ENCODE measurements at regions not wholly inside any gene's neighbourhood (a gene's known extent, or its start where the extent isn't known, plus 50 kb on each side); places are given as distances from the start of the nearest gene placed in this dataset.

- DNase-seq: no peak
These were observed 179.0 kb upstream of the ADRA1D start for GRCh38 chr20:4427940-4428586.

GRCh38 chr20:4418141-4418540 lies 169.1 kb upstream of the ADRA1D start:
- no peak for DNase-seq

- no peak for DNase-seq
These were observed 166.2 kb upstream of the ADRA1D start for GRCh38 chr20:4415281-4415680.

GRCh38 chr20:4413314-4414049 lies 164.4 kb upstream of the ADRA1D start:
- DNase-seq: no peak

- no peak for DNase-seq
These were observed 163.1 kb upstream of the ADRA1D start for GRCh38 chr20:4412216-4412615.

GRCh38 chr20:4411744-4412143 lies 162.7 kb upstream of the ADRA1D start:
- DNase-seq: no peak

GRCh38 chr20:4406627-4407026 lies 157.5 kb upstream of the ADRA1D start:
- no peak for DNase-seq

- no peak for DNase-seq
These were observed 152.5 kb upstream of the ADRA1D start for GRCh38 chr20:4401601-4402000.

GRCh38 chr20:4384961-4385360 lies 135.9 kb upstream of the ADRA1D start:
- DNase-seq: no peak

GRCh38 chr20:4383961-4384360 lies 134.9 kb upstream of the ADRA1D start:
- no peak for DNase-seq

GRCh38 chr20:4375881-4376280 lies 126.8 kb upstream of the ADRA1D start:
- peak; percentile 77 for DNase-seq

- DNase-seq: no peak
These were observed 124.4 kb upstream of the ADRA1D start for GRCh38 chr20:4373454-4373853.

GRCh38 chr20:4371623-4372251 lies 122.7 kb upstream of the ADRA1D start:
- DNase-seq: no peak

- no peak for DNase-seq
These were observed 121.8 kb upstream of the ADRA1D start for GRCh38 chr20:4370851-4371250.

- no peak for DNase-seq
These were observed 120.7 kb upstream of the ADRA1D start for GRCh38 chr20:4369798-4370124.

GRCh38 chr20:4369119-4369797 lies 120.2 kb upstream of the ADRA1D start:
- DNase-seq: no peak

- no peak for DNase-seq
These were observed 117.0 kb upstream of the ADRA1D start for GRCh38 chr20:4366076-4366475.

GRCh38 chr20:4358552-4358951 lies 109.5 kb upstream of the ADRA1D start:
- DNase-seq: no peak

GRCh38 chr20:4352348-4352747 lies 103.3 kb upstream of the ADRA1D start:
- DNase-seq: no peak

GRCh38 chr20:4350096-4350495 lies 101.0 kb upstream of the ADRA1D start:
- no peak for DNase-seq

- no peak for DNase-seq
These were observed 95.6 kb upstream of the ADRA1D start for GRCh38 chr20:4344670-4345069.

- no peak for DNase-seq
These were observed 93.5 kb upstream of the ADRA1D start for GRCh38 chr20:4342609-4343008.

GRCh38 chr20:4341804-4342485 lies 92.9 kb upstream of the ADRA1D start:
- DNase-seq: peak; percentile 50

Measured in femur (tissue), 1 donor.